HUDEP-2 (cell line): ENCODE measurements at regions not wholly inside any gene's neighbourhood (a gene's known extent, or its start where the extent isn't known, plus 50 kb on each side); places are given as distances from the start of the nearest gene placed in this dataset.

Experiments
- DNase-seq, 76 experiments: peaks; one replicate each; lab custom pipeline; 2025; ENCODE audit not compliant: unreplicated experiment in 76 of 76; lab: John Stamatoyannopoulos, UW

DNA sequence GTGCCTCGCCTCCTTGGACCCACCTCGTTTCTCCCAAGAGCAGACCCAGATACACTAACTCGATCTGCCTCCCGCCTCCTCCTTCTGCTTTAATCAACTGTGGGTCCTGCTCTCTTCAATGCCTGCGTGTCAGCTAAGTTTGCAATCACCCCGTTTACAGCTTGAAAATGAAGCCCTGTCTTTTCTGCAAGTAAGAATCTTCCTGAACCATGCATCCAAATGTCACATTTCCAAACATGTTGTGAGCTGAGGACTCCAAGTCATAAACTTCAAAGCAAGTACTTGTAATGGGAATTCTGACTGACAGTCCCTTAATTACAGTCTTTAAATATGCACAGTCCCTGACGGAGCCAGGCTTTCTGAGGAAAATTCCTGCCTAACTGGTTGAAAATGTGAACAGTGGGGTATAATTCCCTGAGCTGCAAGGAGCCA is 154.9 kb upstream of the UQCRFS1 start:
- DNase-seq: no peak

DNA sequence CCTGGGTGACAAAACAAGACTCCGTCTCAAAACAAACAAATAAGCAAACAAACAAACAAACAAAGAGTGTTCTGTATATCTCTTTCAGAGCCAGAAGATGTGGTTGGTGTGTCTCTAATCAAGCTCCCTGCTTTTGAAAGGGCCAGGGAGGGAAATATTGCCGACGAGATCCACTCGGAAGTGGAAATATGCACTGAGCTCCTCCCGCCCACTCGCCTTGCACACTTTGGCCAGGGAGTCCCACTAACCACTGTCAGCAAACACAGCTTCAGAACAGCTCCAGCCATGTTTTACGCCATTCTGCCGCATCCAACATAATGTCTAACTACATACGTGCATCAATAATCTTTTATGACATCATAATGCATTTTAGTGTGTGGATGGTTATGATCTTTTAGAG is 155.5 kb upstream of the VSTM2B start:
- no peak for DNase-seq

DNA sequence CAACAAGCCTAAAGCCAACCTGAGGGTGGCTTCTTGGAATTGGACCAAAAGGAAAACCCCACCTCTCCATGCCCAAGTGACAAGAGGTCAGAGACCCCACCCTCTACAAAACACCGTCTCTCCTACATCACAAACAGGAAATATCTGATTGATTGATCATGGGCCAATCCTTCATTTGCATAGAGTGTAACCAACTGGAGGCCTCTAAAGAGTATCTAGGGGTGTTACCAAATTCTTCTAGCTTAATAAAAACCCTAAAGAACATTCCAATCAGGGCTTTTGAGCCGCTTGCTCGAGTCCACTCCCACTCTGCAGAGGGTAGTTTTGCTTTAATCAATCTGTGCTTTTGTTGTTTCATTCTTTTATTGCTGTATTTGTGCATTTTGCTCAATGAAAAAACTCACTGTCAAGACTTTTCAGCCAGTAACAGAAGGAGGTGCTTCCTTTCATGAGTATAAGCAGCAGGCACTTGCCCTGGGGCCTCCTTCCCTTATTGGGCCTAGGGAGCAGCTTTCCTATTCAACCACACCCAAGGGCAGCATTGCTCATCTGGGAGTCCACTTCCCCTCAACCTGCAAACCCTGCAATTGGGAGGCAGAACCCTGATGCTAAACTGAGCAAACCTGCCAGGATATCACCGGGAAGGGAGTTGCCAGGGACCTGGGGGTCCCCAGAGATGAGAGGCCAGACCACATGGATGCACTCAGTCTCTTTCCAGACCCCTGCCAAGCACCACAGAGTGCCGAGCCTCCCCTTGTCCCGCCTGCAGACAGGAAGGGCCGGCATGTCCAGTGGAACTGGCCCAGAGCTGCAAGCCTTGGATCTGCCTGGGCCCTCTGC is 154.3 kb upstream of the VSTM2B start:
- DNase-seq: no peak

DNA sequence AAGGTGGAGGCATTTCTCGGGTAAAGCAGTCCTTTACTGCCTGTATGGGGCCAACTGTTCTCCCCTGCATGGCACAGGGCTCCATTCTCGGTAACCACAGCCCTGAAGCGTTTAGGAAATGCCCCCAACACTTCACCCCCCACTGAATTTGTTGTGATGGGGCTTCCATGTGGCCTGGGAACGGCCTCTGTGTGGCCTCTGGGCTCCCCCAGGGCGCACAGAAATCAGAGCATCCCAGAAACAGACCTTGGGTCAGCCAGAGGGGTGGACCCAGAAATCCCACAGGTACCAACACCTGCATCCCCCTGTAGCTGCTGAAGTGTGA is 153.7 kb upstream of the VSTM2B start:
- no peak for DNase-seq

DNA sequence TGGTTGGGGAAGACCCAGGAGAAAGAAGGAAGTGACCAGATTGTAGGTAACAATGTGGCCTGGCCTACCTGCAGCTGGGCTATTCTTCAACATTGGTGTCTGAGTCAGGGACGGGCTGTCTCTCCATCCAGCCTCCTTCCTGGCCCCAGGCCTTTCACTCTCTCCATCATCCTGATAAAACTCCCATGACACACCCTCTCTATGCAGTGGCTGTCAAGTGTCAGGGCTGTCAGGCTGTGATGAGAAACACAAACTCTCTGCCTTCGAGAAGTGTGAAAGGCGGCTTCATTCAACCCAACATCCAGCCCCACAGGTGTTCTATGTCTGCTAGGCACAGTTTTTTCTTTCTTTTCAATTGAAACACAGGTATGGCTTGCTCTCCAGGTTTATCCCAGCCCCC is 153.3 kb upstream of the VSTM2B start:
- DNase-seq: no peak

DNA sequence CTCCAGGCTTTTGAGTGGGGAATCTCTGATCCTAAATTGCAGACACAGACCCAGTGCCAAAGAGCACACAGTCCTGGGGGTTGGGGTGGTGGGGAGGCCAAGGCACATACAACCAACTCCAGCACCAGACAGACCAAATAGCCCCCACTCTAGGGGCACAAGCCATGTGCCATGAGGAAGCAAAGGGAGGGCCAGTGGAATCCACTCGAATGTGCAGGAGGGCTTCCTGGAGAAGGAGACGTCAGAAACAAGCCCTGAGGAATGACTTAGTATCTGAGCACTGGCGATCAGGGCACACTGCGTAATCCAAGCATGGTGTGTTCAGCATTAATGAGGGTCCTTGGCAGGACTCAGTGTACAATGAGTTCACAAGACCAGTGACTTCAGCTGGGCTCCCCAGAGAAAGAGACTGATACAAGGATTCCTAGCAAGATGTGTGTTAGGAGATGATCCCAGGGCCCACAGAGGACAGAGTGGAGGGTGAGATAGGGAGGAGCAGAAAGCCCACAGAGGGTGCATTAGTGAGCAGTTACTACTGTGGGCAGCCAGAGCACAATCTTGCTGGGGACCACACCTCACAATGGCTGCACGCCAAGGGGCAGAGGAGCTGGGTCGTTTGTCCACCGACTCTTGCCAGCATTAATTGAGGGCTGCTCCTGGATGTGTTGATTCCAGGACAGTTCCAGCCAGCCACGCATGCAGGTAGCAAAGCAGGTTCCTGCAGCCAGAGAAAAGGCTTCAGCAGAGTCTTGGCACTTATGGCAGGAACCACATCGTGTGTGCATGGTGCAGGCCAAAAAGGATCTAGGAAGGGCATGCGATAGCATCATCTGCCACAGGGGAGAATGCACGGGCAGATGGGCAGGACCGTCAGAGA is 152.6 kb upstream of the VSTM2B start:
- no peak for DNase-seq

DNA sequence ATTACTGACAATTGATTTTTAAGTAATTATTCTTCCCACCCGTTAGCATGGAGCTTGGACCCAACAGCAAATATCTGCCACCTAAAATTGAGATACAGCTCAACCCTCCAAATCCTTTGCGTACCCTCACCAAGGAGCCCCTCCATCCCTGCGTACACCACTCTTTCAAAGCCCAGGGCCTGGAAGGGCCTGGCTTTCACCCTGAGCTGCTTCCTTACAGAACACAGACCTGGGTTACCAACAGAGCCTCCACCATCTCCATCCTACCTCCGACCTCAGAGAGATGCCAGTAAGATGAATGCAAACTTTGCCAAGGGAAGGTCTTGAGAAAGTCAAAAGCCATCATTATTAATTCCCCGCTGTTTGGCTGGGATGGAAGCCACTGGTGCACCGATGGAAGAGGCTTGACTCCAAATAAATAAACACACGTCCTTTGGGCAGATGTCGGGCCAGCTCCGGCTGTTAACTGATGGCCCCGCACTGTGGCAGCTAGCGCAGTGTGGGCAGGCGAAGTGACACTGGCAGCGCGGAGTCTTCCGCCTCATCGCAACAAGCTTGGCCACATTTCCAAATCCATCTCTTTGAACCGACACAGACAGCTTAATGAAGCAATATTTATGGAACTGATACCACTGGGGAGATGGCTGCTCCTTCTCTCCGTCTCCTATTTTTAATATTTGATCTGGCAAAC is 150.2 kb upstream of the VSTM2B start:
- no peak for DNase-seq

DNA sequence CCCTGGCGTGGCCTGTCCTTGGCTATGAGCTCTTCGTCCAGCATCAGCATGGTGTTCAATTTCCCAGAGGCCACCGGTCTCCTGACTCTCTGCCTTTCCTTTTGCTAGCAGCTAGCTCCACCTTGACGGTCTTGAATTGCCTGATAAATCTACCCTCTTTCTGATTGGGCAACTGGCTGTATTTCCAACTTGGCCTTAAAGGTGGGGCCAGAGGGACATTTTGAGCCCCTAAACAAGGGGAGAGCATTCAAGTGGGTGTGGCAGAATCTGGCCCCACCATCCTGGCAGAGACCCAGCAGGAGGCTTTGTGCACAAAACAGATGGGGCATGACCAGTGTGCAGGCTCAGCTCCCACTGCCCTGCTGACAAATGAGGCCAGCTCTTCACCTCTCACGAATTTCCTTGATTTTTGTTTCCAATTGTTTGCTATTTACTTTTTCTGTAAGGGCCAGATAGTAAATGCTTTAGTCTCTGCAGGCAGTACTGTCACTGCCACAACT is 148.9 kb upstream of the VSTM2B start:
- DNase-seq: no peak

DNA sequence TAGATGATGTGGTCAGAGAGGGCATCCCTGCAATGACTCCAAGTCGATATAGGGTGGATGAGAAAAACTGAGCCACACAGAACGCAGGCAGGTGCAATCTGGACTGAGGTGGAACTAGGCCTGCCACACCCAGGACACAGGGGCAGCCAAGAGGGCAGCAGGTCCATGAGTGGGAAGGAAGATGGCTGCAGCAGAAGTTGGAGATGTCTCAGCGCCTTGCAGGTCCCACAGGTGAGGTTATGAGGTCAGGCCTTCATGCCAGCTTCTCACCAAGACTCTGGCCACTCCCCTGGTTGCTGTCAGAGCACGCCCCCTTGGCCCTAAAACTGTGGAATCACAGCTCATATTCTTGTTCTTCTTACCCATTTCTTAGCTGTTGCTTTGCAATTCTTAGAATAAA is 147.7 kb upstream of the VSTM2B start:
- no peak for DNase-seq

DNA sequence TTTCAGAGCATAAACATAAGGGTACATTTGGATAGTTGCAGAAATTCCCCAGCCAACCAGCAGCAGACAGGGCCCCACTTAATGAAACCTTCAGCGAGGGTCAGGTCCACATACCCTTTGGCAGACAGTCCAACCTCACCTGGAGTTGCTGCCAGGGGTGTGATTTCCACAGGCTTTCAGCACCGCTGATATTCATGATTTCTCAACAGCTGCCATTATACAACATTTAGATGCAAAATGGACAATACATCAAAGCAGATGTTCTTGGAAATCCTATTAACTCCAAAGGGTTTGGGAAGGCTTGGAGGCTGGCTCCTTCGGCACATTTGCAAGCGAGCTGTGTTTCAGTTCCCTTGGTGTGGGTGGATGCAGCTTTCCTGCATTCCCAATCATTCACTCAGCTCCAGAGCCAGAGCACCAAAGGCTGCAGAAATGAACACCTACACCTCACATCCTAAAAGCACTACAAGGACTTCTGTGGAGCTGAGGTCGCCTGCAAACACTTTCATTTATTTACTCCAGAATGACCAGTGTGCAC is 147.2 kb upstream of the VSTM2B start:
- DNase-seq: no peak

DNA sequence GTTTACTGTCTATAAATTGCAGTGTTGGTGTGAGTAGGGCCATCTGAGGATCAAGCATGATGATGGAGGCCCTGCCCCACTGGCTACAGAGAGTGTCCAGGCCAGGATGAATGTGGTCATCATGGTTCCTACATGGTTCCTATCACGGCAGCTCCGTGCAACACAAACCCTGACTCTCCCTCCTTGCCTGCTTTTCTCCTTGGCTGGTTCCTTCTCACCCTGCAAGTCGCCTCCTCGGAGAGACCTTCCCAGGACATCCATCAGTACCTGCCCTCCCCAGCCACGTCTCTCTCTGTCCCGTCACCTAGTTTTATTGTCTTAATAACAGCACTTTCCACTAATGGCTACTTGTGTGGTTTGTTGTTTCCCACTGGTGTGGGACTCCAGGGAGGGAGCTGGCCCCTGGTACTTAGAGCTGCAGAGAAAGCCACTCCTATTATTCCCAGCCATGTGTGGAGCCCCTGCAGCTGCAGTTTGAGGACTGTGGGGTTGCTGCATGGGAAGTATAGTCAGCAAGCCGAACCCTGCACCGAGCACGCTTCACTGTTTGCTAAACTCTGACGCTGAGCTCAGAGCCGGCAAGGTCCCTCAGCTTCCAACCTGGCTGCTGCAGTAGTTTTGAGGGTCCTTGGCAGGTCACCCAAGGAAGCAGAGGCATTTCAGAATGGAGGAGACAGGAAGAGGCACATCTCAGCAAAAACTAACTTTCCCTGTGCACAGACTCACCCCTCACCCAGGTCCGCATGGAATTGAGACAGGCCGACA is 146.4 kb upstream of the VSTM2B start:
- no peak for DNase-seq

DNA sequence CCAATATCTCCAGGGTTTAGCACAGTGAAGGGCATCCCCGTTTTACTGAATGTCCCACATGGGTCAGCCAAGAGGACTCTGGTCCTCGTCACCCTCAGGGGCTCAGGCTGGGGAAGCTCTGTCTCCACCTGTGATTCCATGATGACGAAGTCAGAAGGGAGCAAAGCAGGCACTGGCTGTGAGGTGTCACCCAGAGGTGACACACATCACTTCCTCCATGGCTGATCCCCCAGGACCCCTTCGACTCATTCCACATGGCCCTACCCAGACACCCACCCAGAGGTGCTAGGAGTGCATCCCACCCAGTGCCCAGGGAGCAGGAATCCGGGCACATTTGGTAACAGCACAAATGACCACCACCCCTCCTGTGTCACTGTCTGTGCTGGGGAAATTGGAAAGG is 145.2 kb upstream of the VSTM2B start:
- no peak for DNase-seq

DNA sequence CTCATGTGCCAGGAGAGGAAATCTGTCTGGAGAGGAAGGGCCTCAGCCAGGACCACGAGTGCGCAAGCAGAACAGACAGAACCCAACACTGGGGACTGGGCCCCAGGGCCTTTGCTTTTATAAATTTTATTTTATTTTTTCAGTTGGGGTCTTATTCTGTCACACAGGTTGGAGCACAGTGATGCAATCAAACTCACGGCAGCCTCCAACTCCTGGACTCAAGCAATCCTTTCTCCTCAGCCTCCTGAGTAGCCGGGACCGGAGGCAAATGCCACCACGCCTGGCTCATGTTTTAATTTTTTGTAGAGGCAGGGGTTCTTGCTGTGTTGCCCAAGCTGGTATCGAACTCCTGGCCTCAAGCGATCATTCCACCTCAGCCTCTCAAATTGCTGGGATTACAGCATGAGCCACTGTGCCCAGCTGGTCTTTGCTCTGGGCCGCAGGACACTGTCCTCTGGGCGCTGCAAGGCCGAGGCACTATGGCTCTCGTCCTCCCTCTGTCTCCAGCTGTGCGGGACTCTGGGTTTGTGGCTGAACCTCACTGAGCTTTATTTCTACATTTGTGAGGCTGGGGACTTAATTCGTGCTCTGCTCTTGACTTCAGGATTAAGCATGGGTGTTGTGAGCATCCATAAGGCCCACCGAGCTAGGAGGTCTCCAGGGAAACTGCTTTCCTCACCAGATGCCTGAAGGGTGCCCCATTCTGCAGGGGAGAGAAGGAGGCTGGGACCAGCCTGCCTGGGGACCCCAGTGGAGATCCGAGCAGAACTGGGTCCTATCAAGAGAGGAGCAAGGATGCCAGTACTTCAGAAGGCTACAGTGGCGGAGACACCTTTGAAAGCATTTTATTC is 144.2 kb upstream of the VSTM2B start:
- no peak for DNase-seq

DNA sequence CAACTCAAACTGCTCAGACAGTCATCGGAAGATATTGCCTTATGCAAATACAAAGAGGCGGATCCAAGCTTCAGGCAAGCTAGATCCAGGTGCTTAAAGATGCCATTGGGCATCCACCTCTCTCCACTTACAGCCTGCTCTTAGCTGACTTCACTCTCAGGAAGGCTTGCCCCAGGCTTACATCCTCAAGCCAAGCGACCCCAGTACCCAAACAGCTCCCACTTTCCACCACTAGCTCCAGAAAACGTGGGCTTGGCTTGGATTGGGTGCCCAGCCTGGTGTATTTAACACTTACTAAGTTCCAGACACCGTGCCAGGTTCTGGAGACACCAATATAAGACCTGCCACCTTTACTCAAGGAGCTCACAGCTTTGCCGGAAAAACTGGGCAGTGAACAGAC is 142.1 kb upstream of the VSTM2B start:
- DNase-seq: no peak

DNA sequence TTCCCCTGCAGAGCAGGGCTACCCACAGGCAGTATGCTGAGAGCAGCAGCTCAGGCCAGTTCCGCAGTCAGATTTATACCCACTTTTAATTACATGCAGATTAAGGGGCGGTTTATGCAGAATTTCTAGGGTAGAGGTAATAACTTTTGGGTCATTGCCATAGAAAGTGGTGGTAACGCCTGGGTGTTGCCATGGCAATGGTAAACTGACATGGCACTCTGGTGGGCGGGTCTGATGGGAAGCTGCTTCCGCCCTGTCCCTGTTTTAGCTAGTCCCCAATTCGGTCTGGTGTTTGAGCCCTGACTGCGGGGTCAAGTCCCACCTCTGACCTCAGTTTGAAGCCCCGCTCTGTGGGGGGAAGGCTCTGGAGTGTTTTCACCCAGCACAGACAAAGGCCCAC is 141.1 kb upstream of the VSTM2B start:
- DNase-seq: peak in 1 of 76 experiments; percentile 2

DNA sequence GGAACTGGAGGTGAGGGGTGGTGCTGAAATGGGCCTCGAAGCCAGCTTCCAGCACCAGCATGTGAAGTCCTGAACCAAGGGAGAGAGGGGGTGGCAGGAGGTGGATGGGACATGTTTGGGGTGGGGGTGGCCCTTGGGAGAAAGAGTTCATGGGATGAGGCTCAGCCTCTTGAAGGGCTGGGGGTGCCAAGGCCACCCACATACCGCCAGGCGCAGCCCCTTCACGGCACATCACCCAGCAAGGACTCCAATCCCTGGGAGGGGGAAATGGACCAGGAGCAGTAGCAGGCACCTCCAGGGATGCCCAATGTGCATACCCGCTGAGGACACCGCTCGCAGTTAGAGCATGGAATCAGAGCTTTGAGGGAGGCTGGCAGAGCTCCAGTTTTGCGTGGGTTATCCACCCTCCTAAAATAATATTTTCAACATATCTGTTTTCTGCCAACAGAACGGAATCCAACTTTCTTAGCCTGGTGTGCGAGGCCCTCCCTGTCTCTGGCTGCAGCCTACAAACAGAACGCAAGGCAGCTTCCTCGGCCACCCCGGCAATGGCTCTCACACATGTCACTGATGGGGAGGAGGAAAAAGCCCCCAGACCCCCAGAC is 140.5 kb upstream of the VSTM2B start:
- no peak for DNase-seq

DNA sequence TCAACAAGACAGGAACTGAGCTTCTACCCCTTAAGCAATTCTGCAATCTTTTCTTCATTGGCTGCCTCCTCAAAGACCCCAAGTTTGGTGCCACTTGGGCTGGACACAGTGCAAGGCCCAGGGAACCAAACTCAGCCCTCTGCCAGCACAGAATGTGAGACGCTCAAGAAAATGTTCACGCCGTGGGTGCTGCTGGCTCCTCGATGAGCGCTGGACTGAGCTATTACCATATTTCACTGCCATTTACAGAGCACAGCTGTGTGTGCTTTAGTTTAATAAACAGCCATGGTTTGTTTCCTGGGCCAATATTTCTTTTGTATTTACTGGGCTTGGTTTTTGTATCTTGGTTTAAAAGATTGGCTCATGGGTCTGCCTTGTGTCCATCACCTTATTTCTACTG is 138.8 kb upstream of the VSTM2B start:
- no peak for DNase-seq

DNA sequence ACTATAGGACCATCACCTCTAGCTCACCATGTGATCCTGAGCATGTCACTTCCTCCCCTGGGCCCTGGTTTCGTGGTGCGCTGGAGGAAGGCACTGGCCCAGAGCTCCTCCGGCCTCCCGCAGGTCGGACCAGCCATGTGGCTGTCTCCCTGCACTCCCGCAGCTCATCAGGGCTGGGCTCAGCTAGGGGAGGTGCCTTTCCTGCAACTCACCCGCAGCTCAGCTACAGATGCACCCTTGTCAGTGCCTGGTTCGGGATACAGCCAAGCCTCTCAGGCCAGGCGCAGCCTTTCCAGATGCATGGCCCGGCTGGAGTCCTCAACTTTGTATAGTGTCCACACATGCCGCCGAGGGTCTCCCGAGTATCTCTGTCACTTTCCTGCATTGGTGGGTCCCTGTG is 138.2 kb upstream of the VSTM2B start:
- DNase-seq: no peak

DNA sequence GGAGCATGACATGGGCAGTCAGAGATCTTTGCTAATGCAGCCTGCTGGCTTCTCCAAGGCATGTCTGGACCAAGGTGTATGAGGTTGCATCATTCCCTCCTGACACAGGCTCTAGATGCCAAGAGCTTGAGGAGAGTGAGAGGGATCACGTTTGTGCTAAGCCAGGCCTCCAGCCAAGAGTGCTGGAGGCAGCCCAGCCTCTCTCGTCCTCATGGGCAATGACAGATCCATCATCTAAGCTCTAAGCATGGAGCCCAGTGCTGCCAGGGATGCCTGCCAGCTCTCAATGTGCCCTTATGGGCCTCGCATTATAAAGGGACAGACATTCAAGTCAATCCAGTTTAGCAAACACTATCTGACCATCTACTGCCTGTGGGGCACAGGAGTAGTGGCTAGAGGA is 136.3 kb upstream of the VSTM2B start:
- no peak for DNase-seq
